ES-I3 (cell line): ENCODE measurements at regions not wholly inside any gene's neighbourhood (a gene's known extent, or its start where the extent isn't known, plus 50 kb on each side); places are given as distances from the start of the nearest gene placed in this dataset.
"Not testable (repeated sequence)": the region's sequence is repeated elsewhere in the genome, so short reads cannot be mapped to it uniquely, and the experiment has no call there.

Experiments used
- H3K36me3 ChIP-seq: 2 replicates; pipeline ENCODE4 v1.6.1; 2013; ENCODE audit warnings: mild to moderate bottlenecking, low read length, control low read depth, moderate library complexity; ENCODE audit not compliant: insufficient read depth
- H3K4me1 ChIP-seq: 2 replicates; pipeline ENCODE4 v1.6.1; 2013; ENCODE audit warnings: mild to moderate bottlenecking, control low read depth, low read length; ENCODE audit not compliant: insufficient read depth
- H3K9ac ChIP-seq: 2 replicates; pipeline ENCODE4 v1.6.1; 2013; ENCODE audit warnings: low read depth, mild to moderate bottlenecking, low read length, moderate library complexity
- H3K9me3 ChIP-seq: 2 replicates; pipeline ENCODE4 v1.6.1; 2013; ENCODE audit warnings: mild to moderate bottlenecking, low read length, moderate library complexity; ENCODE audit not compliant: control insufficient read depth, insufficient read depth

DNA sequence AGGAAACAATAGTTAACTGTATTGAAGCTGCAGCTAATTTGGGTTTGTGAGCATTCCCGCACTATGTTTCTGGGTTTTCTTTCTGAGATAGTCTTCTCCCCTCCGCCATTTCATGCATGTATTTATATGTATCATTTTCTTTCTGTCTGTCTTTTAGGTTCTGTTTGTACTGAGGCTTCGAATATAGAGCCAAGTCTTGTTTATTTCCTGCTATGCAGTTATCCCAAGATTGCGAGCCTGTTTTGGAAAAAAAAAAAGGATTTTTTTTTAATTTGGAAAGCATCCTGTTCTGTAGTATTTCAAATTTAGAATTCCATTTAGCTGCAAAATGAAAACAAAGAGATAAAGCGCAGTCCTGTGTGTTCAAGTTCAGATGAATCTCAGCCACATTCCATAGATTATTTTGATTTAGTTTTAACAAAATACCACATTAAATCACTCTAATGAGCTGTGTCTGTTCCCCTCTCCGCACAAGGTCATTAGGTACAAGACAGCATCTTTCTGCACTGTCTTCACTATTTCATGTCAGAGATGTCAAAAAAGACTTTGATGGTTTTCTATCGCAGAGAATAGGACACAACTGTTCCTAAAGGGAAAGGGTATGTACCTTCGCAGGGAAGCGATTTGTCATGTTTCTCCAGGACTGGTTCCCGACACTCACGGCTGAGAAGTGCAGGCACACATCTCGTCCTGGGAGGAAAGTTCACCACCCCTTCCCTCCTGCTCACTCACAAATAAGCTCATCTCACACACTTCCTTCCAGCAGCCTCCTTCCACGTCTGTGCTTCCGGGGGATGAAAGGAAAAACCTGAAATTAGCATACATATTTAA lies 443.4 kb downstream of the ZNF516 start:
- no peaks in the 10 kb centered on the region for H3K4me1 ChIP-seq
- H3K36me3 ChIP-seq, result no peaks in the 10 kb centered on the region
- H3K9ac ChIP-seq, result no peak overlapping the region
- no peaks in the 10 kb centered on the region for H3K9me3 ChIP-seq

GRCh38 chr18:76046221-76046620 lies 448.8 kb downstream of the ZNF516 start:
- H3K4me1 ChIP-seq, result no peaks in the 10 kb centered on the region

DNA sequence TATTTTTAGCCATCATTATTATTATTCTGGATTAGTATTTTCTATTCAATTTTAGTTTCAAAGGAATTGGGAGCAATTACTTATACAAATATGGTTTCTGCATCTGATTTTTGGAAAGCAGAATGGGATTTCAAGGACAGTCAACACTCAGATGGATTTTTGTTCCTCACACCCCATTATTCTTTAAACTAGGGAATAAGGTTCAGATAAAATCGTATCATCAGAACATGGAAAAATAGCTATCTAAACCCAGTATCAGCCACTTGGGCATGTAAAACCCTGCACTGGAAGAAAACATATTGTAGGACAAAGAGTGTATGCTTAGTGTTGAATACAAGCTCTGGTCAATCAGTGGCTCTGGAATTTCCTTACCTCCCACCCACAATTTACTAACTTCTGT lies 452.5 kb downstream of the ZNF516 start:
- no peaks in the 10 kb centered on the region for H3K9me3 ChIP-seq
- H3K4me1 ChIP-seq, result no peaks in the 10 kb centered on the region
- no peaks in the 10 kb centered on the region for H3K36me3 ChIP-seq
- H3K9ac ChIP-seq, result no peak overlapping the region

More at GRCh38 chr18:76046221-76046620, 448.8 kb downstream of the ZNF516 start:
- no peak overlapping the region for H3K9ac ChIP-seq
- H3K36me3 ChIP-seq, result no peaks in the 10 kb centered on the region
- no peaks in the 10 kb centered on the region for H3K9me3 ChIP-seq

GRCh38 chr18:76018210-76018609 lies 476.8 kb downstream of the ZNF516 start:
- no peaks in the 10 kb centered on the region; the same call in 1 of the 2 replicates for H3K9me3 ChIP-seq
- no peak overlapping the region for H3K9ac ChIP-seq
- H3K4me1 ChIP-seq, result no peaks in the 10 kb centered on the region
- H3K36me3 ChIP-seq, result no peaks in the 10 kb centered on the region

- no peaks in the 10 kb centered on the region; the same call in 1 of the 2 replicates for H3K9me3 ChIP-seq
- H3K4me1 ChIP-seq, result no peaks in the 10 kb centered on the region
- no peak overlapping the region for H3K9ac ChIP-seq
- H3K36me3 ChIP-seq, result no peaks in the 10 kb centered on the region
Observed at GRCh38 chr18:76013057-76013456, 482.0 kb downstream of the ZNF516 start.

DNA sequence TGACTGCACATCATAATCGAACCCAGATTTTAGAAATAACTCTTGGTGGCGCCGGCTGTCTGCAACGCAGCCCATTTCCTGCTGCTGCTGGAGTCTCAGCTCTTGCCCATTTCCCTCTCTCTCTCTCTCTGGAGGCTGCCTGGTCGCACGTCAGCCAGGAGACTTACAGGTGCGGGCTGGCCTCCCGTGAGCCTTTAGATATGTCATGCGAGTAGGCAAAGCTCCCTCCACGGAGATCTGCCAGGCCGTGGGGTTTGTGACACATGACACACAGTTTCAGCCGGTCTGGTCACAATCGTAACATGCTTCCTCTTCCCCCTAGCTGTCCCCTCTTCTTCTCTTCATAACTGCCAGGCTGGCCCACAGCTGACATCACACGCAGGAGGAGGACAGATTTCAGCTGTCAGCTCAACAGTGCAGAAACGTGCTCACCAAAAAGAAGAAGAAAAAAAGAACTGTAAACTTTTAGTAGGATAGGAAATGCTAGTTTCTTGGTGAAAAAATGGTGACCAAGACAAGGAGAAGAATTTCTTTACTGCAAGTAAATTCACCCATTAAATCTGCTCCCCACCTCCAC lies 489.3 kb downstream of the ZNF516 start:
- H3K36me3 ChIP-seq, result no peaks in the 10 kb centered on the region

GRCh38 chr18:75987913-75988312 lies 507.1 kb downstream of the ZNF516 start:
- H3K9ac ChIP-seq, H3K9me3 ChIP-seq, H3K4me1 ChIP-seq, H3K36me3 ChIP-seq: not testable (repeated sequence)

More for the DNA sequence above, 489.3 kb downstream of the ZNF516 start:
- no peaks in the 10 kb centered on the region for H3K4me1 ChIP-seq
- H3K9ac ChIP-seq, result no peak overlapping the region
- H3K9me3 ChIP-seq, result no peaks in the 10 kb centered on the region

GRCh38 chr18:75984853-75985252 lies 510.2 kb downstream of the ZNF516 start:
- no peaks in the 10 kb centered on the region for H3K9me3 ChIP-seq
- no peaks in the 10 kb centered on the region for H3K4me1 ChIP-seq
- no peak overlapping the region for H3K9ac ChIP-seq
- H3K36me3 ChIP-seq, result no peaks in the 10 kb centered on the region

- no peaks in the 10 kb centered on the region for H3K36me3 ChIP-seq
- H3K9me3 ChIP-seq, result no peaks in the 10 kb centered on the region
- no peaks in the 10 kb centered on the region for H3K4me1 ChIP-seq
- H3K9ac ChIP-seq, result no peak overlapping the region
Observed at GRCh38 chr18:75981102-75981501, 513.9 kb downstream of the ZNF516 start.

GRCh38 chr18:75977081-75977480 lies 518.0 kb downstream of the ZNF516 start:
- Histone ChIP-seq H3K9ac (no peak overlapping the region), H3K9me3 (no peaks in the 10 kb centered on the region), H3K4me1 (no peaks in the 10 kb centered on the region), H3K36me3 (no peaks in the 10 kb centered on the region)

DNA sequence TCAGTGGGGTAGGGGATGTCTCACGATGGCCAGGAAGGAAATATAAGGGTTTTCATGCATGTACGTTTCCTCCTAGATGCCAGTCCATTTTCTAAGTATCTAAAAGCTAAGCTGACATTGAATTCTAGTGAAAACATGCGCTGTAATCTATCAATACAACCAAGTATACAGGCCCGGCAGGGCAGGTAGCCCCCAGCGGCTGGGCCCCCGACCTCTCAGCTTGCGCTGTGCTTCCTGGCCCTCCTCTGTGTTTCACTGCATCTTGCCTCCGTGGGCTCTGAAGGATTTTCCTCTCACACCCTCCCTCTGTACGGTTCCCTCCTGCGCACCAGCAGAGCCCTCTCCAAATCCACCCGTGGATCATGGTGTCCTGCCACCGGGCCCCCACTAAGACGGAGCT lies 524.8 kb downstream of the ZNF516 start:
- no peak overlapping the region for H3K9ac ChIP-seq
- H3K4me1 ChIP-seq, result no peaks in the 10 kb centered on the region
- H3K36me3 ChIP-seq, result no peaks in the 10 kb centered on the region
- no peaks in the 10 kb centered on the region for H3K9me3 ChIP-seq

- H3K4me1 ChIP-seq, result no peaks in the 10 kb centered on the region
- H3K9me3 ChIP-seq, result no peaks in the 10 kb centered on the region
- H3K9ac ChIP-seq, result no peak overlapping the region
- no peaks in the 10 kb centered on the region for H3K36me3 ChIP-seq
Observed at GRCh38 chr18:75966431-75966830, 528.6 kb downstream of the ZNF516 start.

- Histone ChIP-seq H3K4me1 (no peaks in the 10 kb centered on the region), H3K9me3 (no peaks in the 10 kb centered on the region; the same call in 1 of the 2 replicates), H3K9ac (no peak overlapping the region), H3K36me3 (no peaks in the 10 kb centered on the region)
Observed at GRCh38 chr18:75962036-75962572, 532.9 kb downstream of the ZNF516 start.

- not testable (repeated sequence) for H3K9ac ChIP-seq, H3K4me1 ChIP-seq, H3K36me3 ChIP-seq, H3K9me3 ChIP-seq
Observed at GRCh38 chr18:75960356-75960755, 532.9 kb upstream of the SMIM21 start.

DNA sequence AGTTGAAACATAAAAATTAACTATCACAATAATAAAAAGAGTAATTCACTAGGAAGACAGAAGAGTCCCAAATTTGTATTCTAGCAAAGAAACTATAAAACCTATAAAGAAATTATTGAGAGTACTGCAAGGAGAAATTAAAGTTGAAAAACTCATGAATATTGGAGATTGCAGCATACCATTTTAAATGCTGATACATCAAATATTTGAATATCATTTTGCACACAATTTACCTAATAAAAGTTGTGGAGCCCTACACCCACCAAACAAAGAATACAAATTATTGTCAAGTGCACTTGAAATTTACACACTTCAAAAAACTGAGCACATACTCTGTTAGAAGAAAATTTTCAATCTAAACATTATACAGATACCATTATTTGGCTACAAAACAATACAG lies 531.6 kb upstream of the SMIM21 start:
- no peaks in the 10 kb centered on the region; the same call in 1 of the 2 replicates for H3K9me3 ChIP-seq

More for the DNA sequence above, 531.6 kb upstream of the SMIM21 start:
- Histone ChIP-seq H3K36me3 (no peaks in the 10 kb centered on the region), H3K4me1 (no peaks in the 10 kb centered on the region), H3K9ac (no peak overlapping the region)
